GM21367 (cell line): ENCODE measurements at regions not wholly inside any gene's neighbourhood (a gene's known extent, or its start where the extent isn't known, plus 50 kb on each side); places are given as distances from the start of the nearest gene placed in this dataset.
"Not testable (repeated sequence)": the region's sequence is repeated elsewhere in the genome, so short reads cannot be mapped to it uniquely, and the experiment has no call there.

ENCODE experiments used
- ATAC-seq: cut with Tn5 transposase; IDR thresholded peaks from one replicate; pipeline ENCODE4 v1.9.1; 2021; ENCODE audit not compliant: unreplicated experiment

DNA sequence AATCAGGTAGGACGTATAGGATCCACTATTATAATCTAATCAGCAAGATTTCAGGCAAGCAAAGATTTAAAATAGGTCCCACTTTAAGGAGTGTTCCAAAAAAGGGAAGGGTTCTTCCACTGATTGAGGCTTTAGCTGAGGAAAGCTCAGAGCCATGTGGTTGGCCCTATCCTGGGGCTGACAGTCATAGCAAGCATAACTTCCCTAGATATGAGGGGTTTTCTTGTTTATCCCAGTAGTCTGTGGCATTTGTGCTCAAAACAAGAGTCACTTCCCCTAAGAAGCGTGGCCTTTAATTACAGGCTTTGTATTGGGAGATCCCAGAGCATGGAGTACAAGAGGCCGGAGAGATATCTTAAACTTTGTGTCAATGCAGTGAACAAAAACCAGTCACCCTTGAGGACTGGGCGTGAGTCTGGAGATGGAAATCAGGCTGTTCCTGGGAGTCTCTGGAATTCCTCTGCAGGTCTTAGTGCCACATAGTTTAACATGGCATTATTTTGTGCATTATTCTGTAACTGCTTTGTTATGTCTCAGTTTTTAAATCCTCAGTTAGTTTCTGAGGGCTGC, 136.9 kb upstream of the FBXO11 start:
- ATAC-seq: no peak

DNA sequence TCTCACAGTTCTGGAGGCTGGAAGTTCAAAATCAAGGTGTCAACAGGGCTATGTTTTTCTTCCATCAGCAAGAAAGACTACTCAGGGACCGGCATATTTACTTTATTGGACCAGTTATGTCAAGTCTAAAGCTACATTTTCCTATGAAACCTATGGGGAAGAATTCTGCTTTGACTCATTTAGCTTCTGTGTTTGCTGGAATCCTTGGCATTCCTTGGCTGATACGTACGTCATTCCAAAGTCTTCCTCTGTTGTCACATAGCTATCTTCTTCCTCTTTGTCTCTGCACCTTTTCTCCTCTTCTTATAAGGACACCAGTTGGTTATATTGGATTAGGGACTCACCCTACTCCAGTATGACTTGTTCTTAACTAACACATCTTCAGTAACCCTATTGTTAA, 137.4 kb upstream of the FBXO11 start:
- no peak for ATAC-seq

GRCh38 chr2:48045613-48046012, 139.3 kb upstream of the FBXO11 start:
- ATAC-seq: no peak

GRCh38 chr2:48048476-48049171, 142.3 kb upstream of the FBXO11 start:
- ATAC-seq: no peak

DNA sequence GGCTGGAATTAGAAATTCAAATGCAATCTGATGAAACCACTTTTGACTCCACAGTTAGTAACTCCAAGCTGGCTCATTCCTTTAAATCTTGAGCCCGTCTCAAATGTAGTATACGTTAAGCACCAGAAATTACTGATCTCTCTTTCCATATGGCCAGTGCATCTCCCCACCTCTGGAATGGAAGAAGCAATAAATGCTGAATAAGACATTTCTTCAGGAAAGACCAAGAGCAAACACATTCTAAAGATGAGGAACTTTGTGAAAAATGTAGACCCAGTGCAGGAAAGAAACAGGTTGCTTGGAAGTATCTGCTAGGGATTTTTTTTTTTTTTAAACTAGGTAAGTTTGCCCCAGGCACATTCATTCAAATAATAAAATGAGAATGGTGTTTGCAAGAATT, 143.1 kb upstream of the FBXO11 start:
- no peak for ATAC-seq

DNA sequence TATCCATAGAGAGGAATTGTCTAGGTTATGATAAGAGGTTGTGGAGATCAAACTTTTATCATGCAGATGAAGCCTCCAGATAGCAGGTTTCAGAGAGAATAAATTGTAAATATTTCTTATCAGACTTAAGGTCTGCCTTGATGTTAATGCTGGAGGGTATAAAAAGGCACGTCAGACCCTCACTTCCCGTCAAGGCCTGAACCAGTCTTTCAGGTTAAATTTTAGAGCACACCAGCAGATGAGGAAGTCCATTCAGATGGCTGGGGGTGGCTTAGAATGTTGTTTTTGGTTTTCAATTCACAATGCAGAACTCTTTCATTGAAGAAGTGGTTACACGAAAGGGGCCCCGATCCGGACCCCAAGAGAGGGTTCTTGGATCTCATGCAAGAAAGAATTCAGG, 144.4 kb upstream of the FBXO11 start:
- no peak for ATAC-seq

DNA sequence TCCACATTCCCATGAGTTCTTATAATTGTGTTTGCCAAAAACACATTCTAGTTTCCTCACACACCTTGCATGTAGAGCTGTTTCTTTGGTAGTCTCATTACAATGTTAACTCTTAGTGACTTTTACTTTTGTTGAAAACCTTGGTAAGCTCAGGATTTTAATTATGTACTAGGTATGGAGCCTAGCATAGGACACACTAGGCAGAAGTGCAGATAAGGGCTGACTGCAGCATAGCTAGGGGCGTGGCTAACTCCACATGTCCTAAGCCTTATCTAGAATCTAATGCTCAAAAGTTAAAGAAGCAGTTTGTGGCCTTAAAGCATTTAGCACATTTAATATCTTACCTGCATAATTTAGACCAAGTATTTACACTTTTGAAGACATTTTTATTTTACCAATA, 153.7 kb upstream of the FBXO11 start:
- no peak for ATAC-seq

- not testable (repeated sequence) for ATAC-seq
Measured at GRCh38 chr2:48061656-48062055, 155.4 kb upstream of the FBXO11 start.

- no peak for ATAC-seq
Measured at GRCh38 chr2:48065096-48065495, 158.8 kb upstream of the FBXO11 start.

- no peak for ATAC-seq
Measured at GRCh38 chr2:48066000-48066399, 159.7 kb upstream of the FBXO11 start.

- no peak for ATAC-seq
Measured at GRCh38 chr2:48069769-48070168, 163.5 kb upstream of the FBXO11 start.

DNA sequence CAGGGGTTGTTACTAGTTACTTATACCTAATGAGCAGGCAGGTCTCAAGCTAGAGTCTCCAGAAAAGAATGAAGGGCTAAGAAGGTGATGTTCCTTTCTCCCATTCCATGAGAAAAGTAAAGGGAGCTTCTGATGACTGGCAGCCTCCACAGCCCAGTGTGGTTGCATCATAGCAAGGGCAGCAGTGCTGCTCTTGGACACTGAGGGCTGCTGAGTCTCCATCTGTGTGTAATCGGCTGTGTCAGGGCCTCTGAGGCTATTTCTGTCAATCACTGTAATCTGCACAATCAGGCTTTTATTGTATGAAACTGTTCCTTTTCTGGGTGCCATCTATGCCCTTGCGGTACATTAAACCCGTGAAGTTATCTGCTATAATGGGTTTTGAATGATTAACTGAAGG, 164.1 kb upstream of the FBXO11 start:
- ATAC-seq: no peak

- ATAC-seq: no peak
Measured at GRCh38 chr2:48072583-48072982, 166.3 kb upstream of the FBXO11 start.

- no peak for ATAC-seq
Measured at GRCh38 chr2:48075631-48076030, 169.3 kb upstream of the FBXO11 start.

DNA sequence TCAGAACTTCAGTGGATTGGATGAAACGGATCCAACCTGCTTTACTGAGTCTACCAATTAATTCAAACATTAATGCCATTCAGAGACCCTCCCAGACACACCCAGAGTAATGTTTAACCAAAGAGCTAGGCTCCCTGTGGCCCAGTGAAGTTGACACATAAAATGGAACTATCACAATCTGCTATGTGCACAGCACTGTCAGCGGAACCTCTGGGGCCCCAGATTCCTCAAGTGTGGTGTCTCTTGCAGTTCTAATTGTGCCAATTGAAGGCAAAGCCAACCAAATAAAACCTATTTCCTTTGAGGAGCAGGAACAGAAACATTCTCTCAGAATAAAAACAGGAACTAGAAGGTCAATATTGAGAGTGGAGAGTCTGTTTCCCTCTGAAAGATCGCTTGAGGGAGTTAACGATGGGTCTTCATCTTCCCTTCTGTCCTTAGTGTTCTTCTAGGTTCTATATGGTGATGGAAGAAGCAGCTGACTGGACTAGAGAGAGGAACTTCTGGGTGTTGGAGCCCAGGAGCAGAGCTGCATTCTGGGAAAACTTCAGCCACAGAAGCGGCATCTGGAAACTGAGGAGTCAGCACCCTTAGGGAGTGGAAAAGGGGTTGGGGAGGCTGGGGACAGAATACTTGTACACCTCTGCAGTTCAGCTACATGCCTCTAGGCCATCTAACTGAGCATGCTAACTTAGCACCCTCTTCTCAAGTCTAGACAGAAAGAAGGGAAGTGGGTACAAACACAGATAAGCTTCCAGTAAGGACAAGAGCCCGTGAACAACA, 174.4 kb upstream of the FBXO11 start:
- ATAC-seq: no peak

- ATAC-seq: no peak
Measured at GRCh38 chr2:48081317-48081628, 175.0 kb upstream of the FBXO11 start.

GRCh38 chr2:48085888-48086287, 179.6 kb upstream of the FBXO11 start:
- ATAC-seq: no peak

DNA sequence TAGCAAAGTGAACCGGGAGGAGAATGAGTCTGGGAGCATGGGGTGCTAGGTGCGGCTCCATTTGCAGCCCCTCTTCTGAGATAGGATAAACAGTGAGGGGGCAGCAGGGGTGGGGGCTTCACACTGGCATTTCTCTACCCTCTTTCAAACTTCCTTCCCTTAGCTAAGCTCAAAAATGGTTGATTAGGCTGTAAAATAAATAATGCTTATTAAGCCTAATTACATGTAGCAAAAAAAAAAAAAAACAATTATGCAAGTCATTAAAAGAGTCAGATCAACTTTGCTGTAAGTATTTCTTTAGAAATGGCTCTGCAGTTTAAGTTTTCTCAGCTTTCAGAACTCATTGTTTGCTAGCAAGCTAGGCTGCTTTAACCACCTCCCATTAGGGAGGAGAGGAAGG, 182.7 kb upstream of the FBXO11 start:
- no peak for ATAC-seq

DNA sequence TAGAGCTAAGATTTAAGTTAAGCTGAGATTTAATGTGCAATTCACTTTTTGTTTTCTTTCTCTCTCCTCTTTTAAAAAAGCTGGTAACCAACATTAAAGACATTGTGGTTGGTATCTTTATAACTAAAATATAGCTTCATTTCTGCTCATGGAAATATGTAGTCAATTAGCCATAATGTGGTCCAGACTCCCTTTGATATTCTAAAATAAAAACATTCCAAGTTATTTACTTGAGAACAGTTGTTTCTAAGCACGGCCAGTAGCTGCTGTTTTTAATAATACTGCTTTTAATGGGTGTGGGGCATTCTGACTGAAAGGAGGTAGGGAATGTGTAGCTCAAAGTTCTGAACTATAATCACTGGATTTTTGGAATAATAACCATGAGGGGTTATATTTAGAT, 183.3 kb upstream of the FBXO11 start:
- no peak for ATAC-seq

- ATAC-seq: no peak
Measured at GRCh38 chr2:48092846-48093803, 186.8 kb upstream of the FBXO11 start.

GRCh38 chr2:48096765-48097164, 190.5 kb upstream of the FBXO11 start:
- not testable (repeated sequence) for ATAC-seq
